HTR-8/SVneo (cell line): ENCODE measurements at regions not wholly inside any gene's neighbourhood (a gene's known extent, or its start where the extent isn't known, plus 50 kb on each side); places are given as distances from the start of the nearest gene placed in this dataset.
A peak's percentile ranks its signal among the peaks of the same experiment; 100 is the strongest.

ENCODE experiments used
- DNase-seq: peaks from one replicate; pipeline ENCODE4 v3.0.0; 2011; ENCODE audit warnings: low spot score, mixed read lengths; ENCODE audit not compliant: insufficient read length
- FAIRE-seq: peaks from 2 replicates; lab custom pipeline; 2011; peaks lifted over from hg19 to GRCh38; lab: Jason Lieb, UNC

GRCh38 chr19:31098836-31099235 is 250.4 kb downstream of the TSHZ3 start:
- DNase-seq, result no peak
- FAIRE-seq, result no peak

DNA sequence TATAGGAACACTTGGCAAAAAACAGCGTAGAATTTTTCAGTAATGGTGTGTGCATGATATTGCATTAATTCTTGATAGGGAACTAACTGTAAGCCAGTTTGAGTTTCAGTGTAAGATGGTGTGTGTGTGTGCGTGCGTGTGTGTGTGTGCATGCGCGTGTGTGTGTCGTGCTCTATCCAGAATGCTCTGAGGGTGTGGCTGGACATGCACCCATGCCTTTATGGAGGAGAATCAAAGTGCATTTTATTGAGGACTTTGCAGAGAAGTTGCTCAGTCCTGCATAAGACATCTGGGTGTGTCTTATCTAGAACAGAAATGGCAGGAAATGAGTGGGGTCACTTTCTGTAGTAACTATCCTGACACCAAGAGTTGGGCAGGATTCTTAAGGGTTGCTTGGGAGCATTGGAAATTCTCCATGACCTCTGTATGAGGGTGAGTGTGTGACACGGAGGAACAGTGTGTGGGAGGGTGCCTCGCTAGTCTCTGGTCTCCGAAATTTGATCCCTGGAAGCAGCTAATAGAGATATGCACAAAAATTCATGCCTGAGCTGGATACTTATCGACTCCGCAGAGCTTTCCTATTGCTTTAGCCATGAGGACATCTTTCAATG is 252.2 kb downstream of the TSHZ3 start:
- FAIRE-seq, result no peak
- no peak for DNase-seq

- no peak for DNase-seq
Measured at GRCh38 chr19:31096062-31096830, 253.0 kb downstream of the TSHZ3 start.

GRCh38 chr19:31095100-31095804 is 254.0 kb downstream of the TSHZ3 start:
- DNase-seq, result no peak
- FAIRE-seq, result peak; percentile 90

More at GRCh38 chr19:31096062-31096830, 253.0 kb downstream of the TSHZ3 start:
- FAIRE-seq, result no peak

GRCh38 chr19:31092274-31092673 is 257.0 kb downstream of the TSHZ3 start:
- DNase-seq (no peak), FAIRE-seq (no peak)

DNA sequence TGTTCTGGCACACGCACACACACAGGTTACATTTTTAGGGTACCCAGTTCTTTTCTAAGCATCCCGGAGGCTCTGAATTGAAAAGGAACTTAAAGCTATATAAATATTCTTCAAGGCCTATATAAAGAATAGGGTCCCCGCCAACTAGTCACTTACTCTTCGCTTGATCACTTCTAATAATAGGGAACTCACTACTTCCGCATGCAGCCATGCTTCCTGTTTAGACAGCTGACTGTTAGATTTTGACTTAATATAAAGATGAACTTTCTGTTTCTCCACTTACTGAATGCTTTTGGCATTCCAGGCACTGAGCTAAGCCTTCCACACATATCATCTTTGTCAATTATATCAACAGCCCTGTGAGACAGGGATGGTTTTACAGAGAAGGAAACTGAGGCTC is 259.6 kb downstream of the TSHZ3 start:
- DNase-seq, result no peak
- no peak for FAIRE-seq

DNA sequence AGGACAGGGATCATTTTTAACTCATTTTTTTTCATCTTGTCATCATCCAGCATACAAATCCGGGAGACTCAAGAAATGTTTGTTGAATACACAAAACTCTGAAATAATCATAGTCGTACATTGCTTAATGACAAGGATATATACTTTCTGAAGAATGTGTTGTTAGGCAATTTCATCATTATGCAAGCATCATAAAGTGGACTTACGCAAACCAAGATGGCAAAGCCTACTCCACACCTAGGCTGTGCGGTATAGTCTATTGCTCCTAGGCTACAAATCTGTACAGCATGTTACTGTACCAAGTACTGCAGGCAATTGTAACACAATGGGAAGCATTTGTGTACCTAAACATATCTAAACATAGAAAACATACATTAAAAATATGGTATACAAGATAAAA is 264.1 kb downstream of the TSHZ3 start:
- no peak for FAIRE-seq

DNA sequence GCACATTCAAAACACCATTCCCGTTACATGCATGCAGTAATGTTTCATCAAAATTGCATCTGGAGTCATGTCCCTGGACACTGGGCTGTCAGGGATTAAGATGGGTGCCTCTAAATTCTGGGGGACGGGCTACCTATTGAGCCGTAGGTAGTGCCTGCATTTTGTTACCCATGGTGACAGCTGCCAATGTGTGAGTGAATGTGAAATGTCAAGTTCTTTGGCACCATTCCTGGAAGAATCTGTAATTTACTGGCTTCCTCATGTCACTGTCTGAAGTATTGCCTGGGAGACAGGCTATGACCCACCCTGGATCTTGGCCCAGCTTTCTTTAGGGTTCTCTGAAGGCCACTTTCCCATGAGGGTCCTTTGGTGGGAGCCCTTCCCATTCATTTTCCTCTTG is 266.1 kb downstream of the TSHZ3 start:
- DNase-seq (no peak), FAIRE-seq (no peak)

More for the DNA sequence above, 264.1 kb downstream of the TSHZ3 start:
- no peak for DNase-seq

- DNase-seq, result no peak
- no peak for FAIRE-seq
Measured at GRCh38 chr19:31075146-31075655, 274.0 kb downstream of the TSHZ3 start.

- no peak for DNase-seq
- FAIRE-seq, result peak; percentile 33
Measured at GRCh38 chr19:31074199-31075125, 274.8 kb downstream of the TSHZ3 start.

DNA sequence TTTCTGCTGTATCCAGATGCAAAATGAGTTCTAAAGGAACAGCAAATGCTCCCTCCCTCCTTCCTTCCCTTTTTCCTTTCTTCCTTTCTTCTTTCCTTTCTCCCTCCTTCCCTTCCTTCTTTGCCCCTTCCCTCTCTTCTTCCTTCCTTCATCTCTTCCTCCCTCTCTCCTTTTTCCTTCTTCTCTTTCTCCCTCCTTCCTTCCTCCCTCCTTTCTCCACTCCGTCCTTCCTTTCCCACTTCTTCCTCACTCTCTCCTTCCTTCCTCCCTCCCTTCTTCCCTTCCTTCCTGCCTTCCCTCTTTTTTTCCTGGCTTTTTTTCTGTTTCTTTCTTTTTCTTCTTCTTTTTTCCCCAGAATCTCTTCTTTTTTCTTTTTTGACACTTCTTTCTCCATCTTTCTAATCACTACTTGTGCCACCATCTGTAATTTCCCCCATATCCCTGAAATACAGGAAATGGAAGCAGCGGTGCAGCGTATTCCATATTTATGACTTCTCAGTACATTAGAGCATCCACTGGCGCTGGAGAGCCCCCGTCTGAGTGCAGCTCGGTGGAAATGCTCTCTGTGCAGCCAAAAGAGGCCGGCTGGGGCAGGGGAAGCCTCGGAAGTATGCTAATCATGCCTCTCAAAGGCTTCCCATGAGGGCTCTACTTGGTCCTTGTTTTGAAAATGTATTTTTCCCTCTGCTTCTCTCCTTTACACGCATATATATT is 275.6 kb downstream of the TSHZ3 start:
- FAIRE-seq, result no peak
- no peak for DNase-seq

- FAIRE-seq (no peak), DNase-seq (no peak)
Measured at GRCh38 chr19:31072451-31072850, 276.8 kb downstream of the TSHZ3 start.

GRCh38 chr19:31071136-31071855 is 277.9 kb downstream of the TSHZ3 start:
- DNase-seq (no peak), FAIRE-seq (no peak)

- DNase-seq, result no peak
- FAIRE-seq, result no peak
Measured at GRCh38 chr19:31070146-31071065, 278.8 kb downstream of the TSHZ3 start.

- FAIRE-seq (no peak), DNase-seq (no peak)
Measured at GRCh38 chr19:31068268-31068667, 281.0 kb downstream of the TSHZ3 start.

GRCh38 chr19:31066385-31066784 is 282.9 kb downstream of the TSHZ3 start:
- FAIRE-seq, result peak; percentile 68
- DNase-seq, result peak; percentile 79

DNA sequence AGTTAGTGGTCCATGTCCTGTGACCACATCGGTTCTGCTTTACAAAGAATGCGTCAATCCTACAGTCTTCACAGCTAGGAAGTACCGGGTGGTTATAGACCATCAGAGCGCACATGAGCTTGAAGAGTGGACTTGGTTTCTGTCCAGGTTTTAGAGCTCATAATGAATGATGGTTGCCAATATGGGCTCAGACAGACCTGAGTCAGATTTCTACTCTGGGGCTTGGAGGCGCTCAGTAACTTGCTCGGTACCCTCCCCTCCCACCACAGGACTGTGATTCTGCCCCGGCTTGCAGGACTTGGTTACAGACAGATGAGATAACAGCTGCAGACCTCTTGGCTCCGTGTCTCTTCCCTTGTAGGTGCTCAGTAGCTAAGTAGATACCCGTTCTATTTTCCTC is 284.7 kb downstream of the TSHZ3 start:
- no peak for FAIRE-seq
- no peak for DNase-seq
